ENCODE measurements at regions not wholly inside any gene's neighbourhood (a gene's known extent, or its start where the extent isn't known, plus 50 kb on each side); places are given as distances from the start of the nearest gene placed in this dataset.
"Not testable (repeated sequence)": the region's sequence is repeated elsewhere in the genome, so short reads cannot be mapped to it uniquely, and the experiment has no call there.

DNA sequence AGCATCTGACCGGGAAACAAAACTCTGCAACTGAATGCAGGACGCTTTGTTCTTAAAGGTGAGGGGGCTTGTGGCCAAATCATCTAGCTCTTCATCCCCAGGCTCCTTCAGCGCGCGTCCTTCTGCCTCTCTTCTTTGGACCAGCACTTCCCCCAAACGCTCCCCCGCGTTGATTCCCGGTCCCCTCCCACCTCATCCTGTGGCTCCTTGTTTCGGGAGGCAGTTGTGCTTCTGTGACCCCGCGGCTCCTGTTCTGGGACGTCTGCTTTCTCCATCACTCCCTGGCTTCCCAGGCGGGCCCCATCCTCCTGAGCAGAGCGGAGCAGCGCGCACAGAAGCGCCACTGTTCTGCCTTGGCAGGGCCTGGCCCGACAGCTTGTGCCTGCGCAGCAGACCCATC is 109.7 kb upstream of the ZNG1E start:
- H3K4me1 ChIP-seq (ENCODE audit: control insufficient read depth, insufficient read depth, low read length, unreplicated experiment); H2AFZ ChIP-seq (ENCODE audit: low read length, unreplicated experiment); H3K27me3 ChIP-seq (ENCODE audit: insufficient read depth, low read length); H3K36me3 ChIP-seq (ENCODE audit: insufficient read depth, low read length); H3K27ac ChIP-seq (ENCODE audit: low read depth, low read length); H3K4me3 ChIP-seq (ENCODE audit: low read depth, low read length); H3K79me2 ChIP-seq (ENCODE audit: control insufficient read depth, insufficient read depth, low read length, unreplicated experiment): not testable (repeated sequence)

DNA sequence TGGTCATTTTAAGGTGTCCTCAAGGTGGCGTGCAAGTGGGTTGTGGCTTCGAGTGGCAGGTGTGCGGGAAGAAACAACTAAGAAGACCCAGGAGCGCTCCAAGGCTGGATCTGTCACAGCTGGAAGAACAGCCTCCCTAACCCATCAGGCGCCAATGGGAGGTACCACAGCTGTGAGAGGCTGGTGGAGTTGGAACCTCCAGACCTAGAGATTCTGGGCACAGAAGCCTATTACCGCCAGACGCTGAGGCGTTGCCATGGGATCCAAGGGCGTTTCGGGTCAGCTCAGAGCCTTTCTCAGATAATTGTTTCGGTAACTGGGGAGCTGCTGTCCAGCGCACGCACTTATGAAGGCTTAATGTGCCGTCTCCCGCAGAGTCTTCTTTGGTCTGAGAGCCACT is 156.7 kb upstream of the ZNG1E start:
- not testable (repeated sequence) for H3K4me3 ChIP-seq (ENCODE audit: low read depth, low read length); H3K27ac ChIP-seq (ENCODE audit: low read depth, low read length); H3K79me2 ChIP-seq (ENCODE audit: control insufficient read depth, insufficient read depth, low read length, unreplicated experiment); H3K27me3 ChIP-seq (ENCODE audit: insufficient read depth, low read length); H2AFZ ChIP-seq (ENCODE audit: low read length, unreplicated experiment); H3K36me3 ChIP-seq (ENCODE audit: insufficient read depth, low read length); H3K4me1 ChIP-seq (ENCODE audit: control insufficient read depth, insufficient read depth, low read length, unreplicated experiment)

- not testable (repeated sequence) for H3K4me3 ChIP-seq (ENCODE audit: low read depth, low read length); H3K27me3 ChIP-seq (ENCODE audit: insufficient read depth, low read length); H3K36me3 ChIP-seq (ENCODE audit: insufficient read depth, low read length); H3K27ac ChIP-seq (ENCODE audit: low read depth, low read length); H3K79me2 ChIP-seq (ENCODE audit: control insufficient read depth, insufficient read depth, low read length, unreplicated experiment); H2AFZ ChIP-seq (ENCODE audit: low read length, unreplicated experiment); H3K4me1 ChIP-seq (ENCODE audit: control insufficient read depth, insufficient read depth, low read length, unreplicated experiment)
Observed at GRCh38 chr9:65514465-65514864, 161.3 kb upstream of the ZNG1E start.

- not testable (repeated sequence) for H3K36me3 ChIP-seq (ENCODE audit: insufficient read depth, low read length); H2AFZ ChIP-seq (ENCODE audit: low read length, unreplicated experiment); H3K27me3 ChIP-seq (ENCODE audit: insufficient read depth, low read length); H3K27ac ChIP-seq (ENCODE audit: low read depth, low read length); H3K4me1 ChIP-seq (ENCODE audit: control insufficient read depth, insufficient read depth, low read length, unreplicated experiment); H3K4me3 ChIP-seq (ENCODE audit: low read depth, low read length); H3K79me2 ChIP-seq (ENCODE audit: control insufficient read depth, insufficient read depth, low read length, unreplicated experiment)
Observed at GRCh38 chr9:65507897-65508296, 167.8 kb upstream of the ZNG1E start.

DNA sequence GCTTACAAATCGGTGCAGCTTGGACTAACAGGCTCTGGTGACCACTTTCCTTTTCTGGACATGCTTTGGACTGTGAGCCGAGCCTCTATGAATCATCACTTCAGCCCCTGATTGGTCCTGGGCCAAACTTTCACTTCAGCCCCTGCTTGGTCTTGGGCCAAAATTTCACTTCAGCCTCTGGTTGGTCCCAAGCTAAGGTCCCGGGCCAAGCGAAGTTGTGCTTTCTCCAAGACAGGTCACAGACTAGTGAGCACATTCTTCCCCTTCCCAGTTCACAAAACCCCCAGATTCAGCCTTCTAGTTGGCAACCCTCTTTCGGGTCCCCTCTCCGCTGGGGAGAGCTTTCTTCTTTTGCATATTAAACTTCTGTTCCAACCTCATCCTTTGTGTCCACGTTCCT is 171.0 kb upstream of the ZNG1E start:
- not testable (repeated sequence) for H3K27ac ChIP-seq (ENCODE audit: low read depth, low read length); H3K36me3 ChIP-seq (ENCODE audit: insufficient read depth, low read length); H3K4me3 ChIP-seq (ENCODE audit: low read depth, low read length); H3K27me3 ChIP-seq (ENCODE audit: insufficient read depth, low read length); H3K4me1 ChIP-seq (ENCODE audit: control insufficient read depth, insufficient read depth, low read length, unreplicated experiment); H3K79me2 ChIP-seq (ENCODE audit: control insufficient read depth, insufficient read depth, low read length, unreplicated experiment); H2AFZ ChIP-seq (ENCODE audit: low read length, unreplicated experiment)

GRCh38 chr9:65503696-65504095 is 172.0 kb upstream of the ZNG1E start:
- not testable (repeated sequence) for H3K4me3 ChIP-seq (ENCODE audit: low read depth, low read length); H3K79me2 ChIP-seq (ENCODE audit: control insufficient read depth, insufficient read depth, low read length, unreplicated experiment); H3K4me1 ChIP-seq (ENCODE audit: control insufficient read depth, insufficient read depth, low read length, unreplicated experiment); H3K27ac ChIP-seq (ENCODE audit: low read depth, low read length); H3K27me3 ChIP-seq (ENCODE audit: insufficient read depth, low read length); H2AFZ ChIP-seq (ENCODE audit: low read length, unreplicated experiment); H3K36me3 ChIP-seq (ENCODE audit: insufficient read depth, low read length)

- H3K4me3 ChIP-seq (ENCODE audit: low read depth, low read length); H3K27ac ChIP-seq (ENCODE audit: low read depth, low read length): not testable (repeated sequence)
Observed at GRCh38 chr9:65482890-65483289, 192.8 kb upstream of the ZNG1E start.

GRCh38 chr9:65481291-65481690 is 194.4 kb upstream of the ZNG1E start:
- H2AFZ ChIP-seq (ENCODE audit: low read length, unreplicated experiment); H3K4me1 ChIP-seq (ENCODE audit: control insufficient read depth, insufficient read depth, low read length, unreplicated experiment); H3K27me3 ChIP-seq (ENCODE audit: insufficient read depth, low read length); H3K36me3 ChIP-seq (ENCODE audit: insufficient read depth, low read length); H3K4me3 ChIP-seq (ENCODE audit: low read depth, low read length); H3K79me2 ChIP-seq (ENCODE audit: control insufficient read depth, insufficient read depth, low read length, unreplicated experiment); H3K27ac ChIP-seq (ENCODE audit: low read depth, low read length): not testable (repeated sequence)

More at GRCh38 chr9:65482890-65483289, 192.8 kb upstream of the ZNG1E start:
- not testable (repeated sequence) for H2AFZ ChIP-seq (ENCODE audit: low read length, unreplicated experiment); H3K27me3 ChIP-seq (ENCODE audit: insufficient read depth, low read length); H3K4me1 ChIP-seq (ENCODE audit: control insufficient read depth, insufficient read depth, low read length, unreplicated experiment); H3K36me3 ChIP-seq (ENCODE audit: insufficient read depth, low read length); H3K79me2 ChIP-seq (ENCODE audit: control insufficient read depth, insufficient read depth, low read length, unreplicated experiment)

- not testable (repeated sequence) for H2AFZ ChIP-seq (ENCODE audit: low read length, unreplicated experiment); H3K4me3 ChIP-seq (ENCODE audit: low read depth, low read length); H3K79me2 ChIP-seq (ENCODE audit: control insufficient read depth, insufficient read depth, low read length, unreplicated experiment); H3K27me3 ChIP-seq (ENCODE audit: insufficient read depth, low read length); H3K36me3 ChIP-seq (ENCODE audit: insufficient read depth, low read length); H3K4me1 ChIP-seq (ENCODE audit: control insufficient read depth, insufficient read depth, low read length, unreplicated experiment); H3K27ac ChIP-seq (ENCODE audit: low read depth, low read length)
Observed at GRCh38 chr9:65474891-65475290, 189.9 kb upstream of the FOXD4L5 start.

GRCh38 chr9:65473059-65473822 is 188.2 kb upstream of the FOXD4L5 start:
- not testable (repeated sequence) for H2AFZ ChIP-seq (ENCODE audit: low read length, unreplicated experiment); H3K27me3 ChIP-seq (ENCODE audit: insufficient read depth, low read length); H3K4me3 ChIP-seq (ENCODE audit: low read depth, low read length); H3K27ac ChIP-seq (ENCODE audit: low read depth, low read length); H3K79me2 ChIP-seq (ENCODE audit: control insufficient read depth, insufficient read depth, low read length, unreplicated experiment); H3K4me1 ChIP-seq (ENCODE audit: control insufficient read depth, insufficient read depth, low read length, unreplicated experiment); H3K36me3 ChIP-seq (ENCODE audit: insufficient read depth, low read length)

- not testable (repeated sequence) for H2AFZ ChIP-seq (ENCODE audit: low read length, unreplicated experiment); H3K36me3 ChIP-seq (ENCODE audit: insufficient read depth, low read length); H3K27me3 ChIP-seq (ENCODE audit: insufficient read depth, low read length); H3K27ac ChIP-seq (ENCODE audit: low read depth, low read length); H3K4me3 ChIP-seq (ENCODE audit: low read depth, low read length); H3K4me1 ChIP-seq (ENCODE audit: control insufficient read depth, insufficient read depth, low read length, unreplicated experiment); H3K79me2 ChIP-seq (ENCODE audit: control insufficient read depth, insufficient read depth, low read length, unreplicated experiment)
Observed at GRCh38 chr9:65471106-65471505, 186.1 kb upstream of the FOXD4L5 start.
